CD4-positive, alpha-beta memory T cell (primary cell): ENCODE measurements at regions not wholly inside any gene's neighbourhood (a gene's known extent, or its start where the extent isn't known, plus 50 kb on each side); places are given as distances from the start of the nearest gene placed in this dataset.

Source experiments
- CTCF ChIA-PET: fragments of 350-600 bp; sonication (Branson Sonifier 250); formaldehyde crosslinking; loops from one replicate; lab custom pipeline; 2021; ENCODE audit warnings: inconsistent platforms; ENCODE audit not compliant: partially characterized antibody; lab: Charles Lee
- POLR2A ChIA-PET: fragments of 350-600 bp; sonication (Branson Sonifier 250); formaldehyde crosslinking; loops from one replicate; lab custom pipeline; 2021; ENCODE audit not compliant: partially characterized antibody; lab: Charles Lee
- DNase-seq, 5 donors: peaks; one replicate each; pipeline versions ENCODE4 v3.0.0 to v3.0.0-alpha.2; 2020 to 2022; ENCODE audit warnings: mixed read lengths in 1 of 5
- H3K27ac ChIP-seq: one replicate; pipeline ENCODE4 v1.7.0; 2013; ENCODE audit warnings: low read depth, low read length
- H3K27me3 ChIP-seq: 2 replicates; pipeline ENCODE4 v1.7.0; 2013; ENCODE audit warnings: mild to moderate bottlenecking, low read length, moderate library complexity; ENCODE audit not compliant: insufficient read depth
- H3K36me3 ChIP-seq: 2 replicates; pipeline ENCODE4 v1.7.0; 2013; ENCODE audit warnings: mild to moderate bottlenecking, low read length, moderate library complexity; ENCODE audit not compliant: insufficient read depth
- H3K4me1 ChIP-seq: 2 replicates; pipeline ENCODE4 v1.7.0; 2013; ENCODE audit warnings: mild to moderate bottlenecking, low read length, moderate library complexity; ENCODE audit not compliant: insufficient read depth
- H3K4me3 ChIP-seq, 2 donors: one replicate each; pipeline ENCODE4 v1.7.0; 2013; ENCODE audit warnings: low read length in 2 of 2, mild to moderate bottlenecking in 1 of 2
- H3K9me3 ChIP-seq, 2 donors: one replicate each; pipeline ENCODE4 v1.7.0; 2013; ENCODE audit warnings: low read length in 2 of 2, control low read depth in 1 of 2; ENCODE audit not compliant: control insufficient read depth in 1 of 2
- H3K27ac Mint-ChIP-seq, 7 donors: one replicate each; pipeline ENCODE4 v1.8.0; 2020 to 2021; ENCODE audit warnings: mixed read lengths in 7 of 7, mild to moderate bottlenecking in 6 of 7, inconsistent platforms in 3 of 7, moderate library complexity in 3 of 7
- H3K27me3 Mint-ChIP-seq, 2 donors: one replicate each; pipeline ENCODE4 v1.8.0; 2020 to 2021; ENCODE audit warnings: mixed read lengths in 2 of 2
- H3K36me3 Mint-ChIP-seq, 2 donors: one replicate each; pipeline ENCODE4 v1.8.0; 2020 to 2021; ENCODE audit warnings: mixed read lengths in 2 of 2, inconsistent platforms in 1 of 2, mild to moderate bottlenecking in 1 of 2
- H3K4me1 Mint-ChIP-seq, 4 donors: one replicate each; pipeline ENCODE4 v1.8.0; 2020 to 2021; ENCODE audit warnings: mixed read lengths in 4 of 4, mild to moderate bottlenecking in 1 of 4
- H3K4me3 Mint-ChIP-seq, 8 donors: one replicate each; pipeline ENCODE4 v1.8.0; 2020 to 2021; ENCODE audit warnings: mixed read lengths in 8 of 8, mild to moderate bottlenecking in 7 of 8, moderate library complexity in 6 of 8, inconsistent platforms in 3 of 8
- H3K9me3 Mint-ChIP-seq, 8 donors: one replicate each; pipeline ENCODE4 v1.8.0; 2020 to 2021; ENCODE audit warnings: mixed read lengths in 8 of 8, mild to moderate bottlenecking in 5 of 8, inconsistent platforms in 3 of 8, moderate library complexity in 1 of 8
- intact Hi-C: fragments of 100-400 bp; cut with micrococcal nuclease; formaldehyde crosslinking; loops from one replicate; pipeline ENCODE4 v1.15.1; 2023

DNA sequence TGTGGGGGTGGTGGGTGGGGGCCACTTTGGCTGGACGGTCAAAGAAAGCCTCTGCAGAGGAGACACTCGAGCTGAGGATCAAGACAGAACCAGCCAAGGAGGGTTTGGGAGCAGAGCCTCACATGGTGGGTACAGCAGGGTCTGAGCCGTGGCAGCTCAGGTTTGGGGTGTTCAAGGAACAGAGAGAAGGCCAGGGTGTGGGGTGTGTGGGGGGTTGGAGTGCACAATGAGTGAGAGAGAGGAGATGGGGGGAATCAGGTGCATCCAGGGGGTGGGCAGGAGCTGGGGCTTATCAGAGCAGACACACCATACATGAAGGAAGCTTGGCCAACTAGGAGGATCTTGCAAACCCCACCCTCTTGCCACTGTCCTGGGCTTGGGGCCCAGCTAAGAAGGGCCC lies 140.0 kb downstream of the NSG2 start:
- no peak for DNase-seq
- H3K36me3 ChIP-seq: no peaks in the 10 kb centered on the region
- H3K9me3 ChIP-seq: no peaks in the 10 kb centered on the region
- H3K27me3 ChIP-seq: no peaks in the 10 kb centered on the region
- intact Hi-C loops: no loop called here
- no peak overlapping the region for H3K4me3 ChIP-seq
- ChIA-PET POLR2A (no interaction called here), CTCF (no interaction called here)
- peaks cover 0 to 4% of the 10 kb centered on the region in 2 donors for H3K27me3 Mint-ChIP-seq
- peaks cover 0 to 1% (median 0%) of the 10 kb centered on the region in 8 donors for H3K9me3 Mint-ChIP-seq
- no peaks in the 10 kb centered on the region for H3K36me3 Mint-ChIP-seq
- no peak overlapping the region for H3K27ac Mint-ChIP-seq
- H3K4me1 Mint-ChIP-seq: no peaks in the 10 kb centered on the region
- H3K4me3 Mint-ChIP-seq: no peak overlapping the region
- no peak overlapping the region for H3K27ac ChIP-seq
- no peaks in the 10 kb centered on the region for H3K4me1 ChIP-seq

DNA sequence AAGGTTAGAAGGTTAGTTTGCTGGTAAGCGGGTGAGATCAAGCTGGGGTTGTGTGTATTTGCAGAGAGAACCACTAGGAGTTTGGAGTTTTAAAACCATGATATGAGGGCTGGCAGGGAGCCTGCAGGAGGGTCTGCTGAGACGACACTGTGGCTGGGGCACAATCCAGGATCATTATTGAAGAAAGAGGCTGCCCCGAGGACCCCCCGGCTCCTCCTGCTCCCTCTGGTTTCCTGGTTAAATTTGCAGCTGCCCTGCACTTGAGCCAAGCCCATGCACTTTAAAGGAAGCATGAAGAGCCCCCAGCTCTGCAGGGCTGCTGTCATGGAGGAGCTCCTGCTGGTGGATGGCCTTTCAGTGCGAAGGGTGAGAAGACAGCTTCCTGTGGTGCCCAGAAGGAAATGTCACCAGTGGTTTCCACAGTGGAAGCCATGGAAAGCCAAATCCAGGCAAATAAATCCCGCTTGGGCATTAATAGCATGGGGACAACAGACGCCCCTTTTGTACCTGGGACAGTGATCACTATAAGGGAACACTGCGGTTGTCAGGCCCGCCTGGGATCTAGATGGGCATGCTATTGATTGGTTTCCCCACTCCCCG lies 140.7 kb downstream of the NSG2 start:
- no peaks in the 10 kb centered on the region for H3K27me3 ChIP-seq
- ChIA-PET POLR2A (no interaction called here), CTCF (no interaction called here)
- H3K4me3 ChIP-seq: no peak overlapping the region
- no peaks in the 10 kb centered on the region for H3K9me3 ChIP-seq
- H3K4me1 ChIP-seq: no peaks in the 10 kb centered on the region
- no peaks in the 10 kb centered on the region for H3K36me3 ChIP-seq
- H3K4me3 Mint-ChIP-seq: no peak overlapping the region
- H3K27ac Mint-ChIP-seq: no peak overlapping the region
- H3K36me3 Mint-ChIP-seq: no peaks in the 10 kb centered on the region
- H3K27me3 Mint-ChIP-seq: peaks cover 0 to 4% of the 10 kb centered on the region in 2 donors
- H3K27ac ChIP-seq: no peak overlapping the region
- DNase-seq: no peak
- H3K9me3 Mint-ChIP-seq: no peaks in the 10 kb centered on the region
- no peaks in the 10 kb centered on the region for H3K4me1 Mint-ChIP-seq
- intact Hi-C loops: no loop called here

DNA sequence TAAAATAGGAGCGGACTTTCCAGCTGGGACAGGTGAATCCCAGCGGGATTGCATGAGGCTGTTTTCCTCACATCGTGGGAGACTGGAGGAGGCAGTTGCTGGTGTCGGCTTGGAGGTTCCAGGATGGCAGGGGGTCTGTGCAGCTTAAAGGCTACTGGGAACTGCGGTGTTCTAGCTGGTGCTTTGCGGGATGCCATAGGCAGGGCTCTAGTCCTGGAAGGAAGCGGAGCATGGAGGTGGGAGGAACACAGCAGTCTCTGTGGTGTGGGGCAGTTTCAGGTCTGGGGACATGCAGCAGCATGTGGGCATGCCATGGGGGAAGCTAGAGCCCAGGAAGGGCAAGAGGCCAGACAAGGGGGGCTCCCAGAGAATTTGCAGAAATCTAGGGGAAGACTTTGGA lies 141.5 kb downstream of the NSG2 start:
- no peaks in the 10 kb centered on the region for H3K4me1 Mint-ChIP-seq
- intact Hi-C loops: no loop called here
- no peaks in the 10 kb centered on the region for H3K4me1 ChIP-seq
- ChIA-PET CTCF (no interaction called here), POLR2A (no interaction called here)
- no peaks in the 10 kb centered on the region for H3K9me3 Mint-ChIP-seq
- H3K9me3 ChIP-seq: no peaks in the 10 kb centered on the region
- H3K27me3 ChIP-seq: no peaks in the 10 kb centered on the region
- no peak overlapping the region for H3K4me3 ChIP-seq
- H3K36me3 ChIP-seq: no peaks in the 10 kb centered on the region
- no peak for DNase-seq
- no peaks in the 10 kb centered on the region for H3K36me3 Mint-ChIP-seq
- H3K27me3 Mint-ChIP-seq: peaks cover 0 to 4% of the 10 kb centered on the region in 2 donors
- H3K27ac ChIP-seq: no peak overlapping the region
- H3K27ac Mint-ChIP-seq: no peak overlapping the region
- no peak overlapping the region for H3K4me3 Mint-ChIP-seq

DNA sequence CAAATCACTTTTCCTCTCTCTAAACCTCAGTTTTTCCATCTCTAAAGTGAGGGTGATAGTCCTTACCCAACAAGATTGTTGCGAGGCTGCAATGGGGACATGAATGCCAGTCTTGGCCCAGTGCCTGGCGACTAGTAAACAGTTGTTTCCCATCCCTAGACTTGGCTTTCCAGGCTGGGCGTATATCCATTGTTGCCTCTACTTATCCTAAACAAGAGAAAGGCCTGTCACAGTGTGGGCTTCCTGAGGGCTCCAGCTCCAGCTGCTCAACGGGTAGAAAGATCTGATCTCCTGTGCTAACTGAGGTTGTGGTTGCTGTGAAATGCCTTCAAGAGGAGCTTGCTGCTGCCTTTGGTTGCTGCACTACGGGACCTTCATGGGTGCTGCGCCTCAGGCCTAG lies 142.0 kb downstream of the NSG2 start:
- intact Hi-C loops: no loop called here
- Histone ChIP-seq H3K27me3 (no peaks in the 10 kb centered on the region), H3K36me3 (no peaks in the 10 kb centered on the region), H3K4me3 (no peak overlapping the region), H3K9me3 (no peaks in the 10 kb centered on the region), H3K4me1 (no peaks in the 10 kb centered on the region), H3K27ac (no peak overlapping the region)
- H3K4me1 Mint-ChIP-seq: no peaks in the 10 kb centered on the region
- H3K27ac Mint-ChIP-seq: no peak overlapping the region
- no peaks in the 10 kb centered on the region for H3K9me3 Mint-ChIP-seq
- ChIA-PET CTCF (no interaction called here), POLR2A (no interaction called here)
- DNase-seq: no peak
- no peaks in the 10 kb centered on the region for H3K36me3 Mint-ChIP-seq
- H3K4me3 Mint-ChIP-seq: no peak overlapping the region
- peaks cover 0 to 4% of the 10 kb centered on the region in 2 donors for H3K27me3 Mint-ChIP-seq

DNA sequence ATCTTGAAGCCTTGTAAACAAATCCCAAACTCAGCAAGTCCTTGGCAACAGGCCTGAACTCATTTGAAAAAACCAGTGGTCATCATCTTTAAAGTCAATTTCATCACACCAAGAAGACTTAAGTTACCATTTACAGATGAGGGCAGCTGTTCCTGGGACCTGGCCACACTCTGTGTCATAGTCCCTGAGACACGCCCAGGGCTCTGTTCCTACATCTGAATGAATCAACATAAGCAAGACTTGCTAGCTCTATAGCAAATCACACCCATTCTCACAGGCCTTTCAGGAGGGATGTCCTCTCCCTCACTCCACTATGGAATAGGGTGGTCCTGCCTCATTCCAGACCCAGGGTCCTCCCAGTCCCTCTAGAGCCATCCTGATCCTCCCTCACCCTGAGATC lies 142.8 kb downstream of the NSG2 start:
- H3K27ac Mint-ChIP-seq: no peak overlapping the region
- CTCF ChIA-PET: no interaction called here
- H3K36me3 ChIP-seq: no peaks in the 10 kb centered on the region

DNA sequence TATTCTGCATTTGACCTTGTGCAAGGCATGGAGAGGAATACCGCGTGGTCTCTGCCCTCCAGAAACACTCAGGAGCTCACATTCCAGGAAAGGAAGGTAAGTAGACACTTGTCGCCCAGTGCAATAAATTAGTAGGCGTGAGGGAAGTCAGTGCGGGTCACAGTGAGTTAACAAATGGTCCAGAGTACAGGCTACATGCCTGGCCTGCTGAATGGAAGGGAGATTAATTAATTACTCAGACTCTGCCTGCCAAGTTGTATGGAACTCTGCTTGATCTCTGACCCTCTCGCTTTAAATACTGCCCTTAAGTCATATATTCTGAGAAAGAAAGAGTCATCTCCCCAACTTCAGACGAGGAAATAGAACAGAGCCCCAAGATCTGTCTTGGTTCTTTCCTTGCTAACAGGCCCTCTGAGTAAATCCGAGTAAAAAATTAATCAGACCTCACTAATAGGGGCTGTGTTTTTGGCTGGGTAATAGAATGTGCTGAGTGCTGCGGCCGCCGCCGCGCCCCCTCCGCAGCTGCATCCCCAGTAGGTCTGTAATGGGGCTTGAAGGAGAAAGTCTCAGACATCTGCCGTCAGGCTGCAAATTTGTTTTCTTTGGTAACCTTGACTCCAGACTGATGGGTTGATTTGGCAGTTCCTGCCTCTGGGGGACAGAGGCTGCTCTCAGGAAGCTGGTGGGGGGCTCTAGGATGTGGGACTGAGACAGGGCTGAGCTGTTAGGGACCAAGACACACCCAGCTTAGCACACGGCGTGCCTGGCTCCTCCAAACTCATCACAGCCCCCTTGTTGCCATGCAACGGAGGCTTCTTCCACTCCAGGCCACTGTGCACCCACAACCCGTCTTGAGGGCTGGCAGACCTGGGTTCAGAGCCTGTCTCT lies 144.4 kb downstream of the NSG2 start:
- no peak overlapping the region for H3K4me3 ChIP-seq
- no peaks in the 10 kb centered on the region for H3K9me3 Mint-ChIP-seq
- no peaks in the 10 kb centered on the region for H3K4me1 ChIP-seq
- no peaks in the 10 kb centered on the region for H3K9me3 ChIP-seq
- POLR2A ChIA-PET: no interaction called here
- H3K4me1 Mint-ChIP-seq: no peaks in the 10 kb centered on the region
- no peaks in the 10 kb centered on the region for H3K36me3 Mint-ChIP-seq
- CTCF ChIA-PET: no interaction called here
- intact Hi-C loops: no loop called here
- H3K27ac ChIP-seq: no peak overlapping the region
- no peaks in the 10 kb centered on the region for H3K36me3 ChIP-seq
- no peaks in the 10 kb centered on the region for H3K27me3 ChIP-seq
- H3K27me3 Mint-ChIP-seq: peaks cover 0 to 4% of the 10 kb centered on the region in 2 donors
- H3K27ac Mint-ChIP-seq: no peak overlapping the region
- H3K4me3 Mint-ChIP-seq: no peak overlapping the region
- DNase-seq: no peak

More for the DNA sequence above, 142.8 kb downstream of the NSG2 start:
- intact Hi-C loops: no loop called here
- Mint-ChIP-seq H3K4me3 (no peak overlapping the region), H3K27me3 (peaks cover 0 to 4% of the 10 kb centered on the region in 2 donors), H3K9me3 (no peaks in the 10 kb centered on the region), H3K4me1 (no peaks in the 10 kb centered on the region), H3K36me3 (no peaks in the 10 kb centered on the region)
- no peaks in the 10 kb centered on the region for H3K9me3 ChIP-seq
- no peaks in the 10 kb centered on the region for H3K4me1 ChIP-seq
- POLR2A ChIA-PET: no interaction called here
- H3K4me3 ChIP-seq: no peak overlapping the region
- no peaks in the 10 kb centered on the region for H3K27me3 ChIP-seq
- H3K27ac ChIP-seq: no peak overlapping the region
- no peak for DNase-seq

DNA sequence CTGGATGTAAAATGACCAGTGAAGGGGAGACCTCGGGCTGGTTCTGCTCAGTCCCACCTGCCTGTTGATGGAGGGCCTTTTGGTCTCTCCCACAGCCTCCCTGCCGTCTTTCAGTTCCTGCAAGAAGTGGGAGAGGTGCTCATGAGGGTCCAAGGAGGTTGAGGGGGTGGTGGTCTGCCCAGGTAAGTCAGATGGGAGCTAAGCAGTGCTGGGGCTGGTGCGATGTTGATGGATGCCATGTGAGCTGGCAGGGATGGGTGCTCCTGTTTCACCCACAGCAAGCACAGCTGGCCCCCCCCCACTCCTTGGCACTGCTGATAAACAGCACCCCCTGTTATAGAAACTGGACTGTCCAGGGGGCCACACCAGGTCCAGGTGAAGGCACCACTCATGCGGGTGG lies 145.6 kb downstream of the NSG2 start:
- Histone ChIP-seq H3K4me3 (no peak overlapping the region), H3K9me3 (no peaks in the 10 kb centered on the region), H3K27me3 (no peaks in the 10 kb centered on the region), H3K27ac (no peak overlapping the region), H3K4me1 (no peaks in the 10 kb centered on the region), H3K36me3 (no peaks in the 10 kb centered on the region)
- Mint-ChIP-seq H3K36me3 (no peaks in the 10 kb centered on the region), H3K4me1 (no peaks in the 10 kb centered on the region), H3K4me3 (no peak overlapping the region), H3K27me3 (peaks cover 0 to 2% of the 10 kb centered on the region in 2 donors), H3K27ac (no peak overlapping the region), H3K9me3 (no peaks in the 10 kb centered on the region)
- ChIA-PET POLR2A (no interaction called here), CTCF (no interaction called here)
- intact Hi-C loops: no loop called here
- no peak for DNase-seq
